Natural killer cell (primary cell): ENCODE measurements at regions not wholly inside any gene's neighbourhood (a gene's known extent, or its start where the extent isn't known, plus 50 kb on each side); places are given as distances from the start of the nearest gene placed in this dataset.

ENCODE experiments used
- ATAC-seq, 3 donors: fragments of 150-1000 bp in 2 of 3; fragments of 200-7000 bp in 1 of 3; cut with Tn5 transposase; 1 replicate in 1 of 3; 2 replicates in 2 of 3; pipeline ENCODE4 v1.10.0; 2021; ENCODE audit warnings: mild to moderate bottlenecking in 2 of 3, moderate library complexity in 2 of 3
- DNase-seq, 2 donors: peaks; one replicate each; pipeline versions ENCODE4 v3.0.0 to v3.0.0-alpha.2; 2013 to 2021; ENCODE audit warnings: mixed read lengths in 1 of 2
- H3K27ac ChIP-seq: one replicate; pipeline ENCODE4 v1.5.1; 2013; ENCODE audit warnings: mild to moderate bottlenecking, low read length
- H3K27me3 ChIP-seq: one replicate; pipeline ENCODE4 v1.6.1; 2013; ENCODE audit warnings: low read length; ENCODE audit not compliant: control insufficient read depth, insufficient read depth
- H3K36me3 ChIP-seq: one replicate; pipeline ENCODE4 v1.6.1; 2013; ENCODE audit warnings: low read length; ENCODE audit not compliant: control insufficient read depth, insufficient read depth
- H3K4me1 ChIP-seq: one replicate; pipeline ENCODE4 v1.6.1; 2013; ENCODE audit warnings: low read length; ENCODE audit not compliant: control insufficient read depth, insufficient read depth
- H3K4me3 ChIP-seq: one replicate; pipeline ENCODE4 v1.5.1; 2013; ENCODE audit warnings: low read length
- H3K9me3 ChIP-seq: one replicate; pipeline ENCODE4 v1.6.1; 2013; ENCODE audit warnings: low read length; ENCODE audit not compliant: control insufficient read depth, insufficient read depth
- H3K27ac Mint-ChIP-seq, 2 donors: one replicate each; pipeline ENCODE4 v1.8.0; 2022; ENCODE audit warnings: mild to moderate bottlenecking in 2 of 2, mixed read lengths in 2 of 2, moderate library complexity in 1 of 2
- H3K27me3 Mint-ChIP-seq, 2 donors: one replicate each; pipeline ENCODE4 v1.8.0; 2022; ENCODE audit warnings: low read depth in 2 of 2, mixed read lengths in 2 of 2
- H3K36me3 Mint-ChIP-seq: one replicate; pipeline ENCODE4 v1.8.0; 2022; ENCODE audit warnings: mixed read lengths
- H3K4me1 Mint-ChIP-seq, 2 donors: one replicate each; pipeline ENCODE4 v1.8.0; 2022; ENCODE audit warnings: mixed read lengths in 2 of 2
- H3K4me3 Mint-ChIP-seq: one replicate; pipeline ENCODE4 v1.8.0; 2022; ENCODE audit warnings: mild to moderate bottlenecking, moderate library complexity, mixed read lengths
- H3K9me3 Mint-ChIP-seq, 2 donors: one replicate each; pipeline ENCODE4 v1.8.0; 2022; ENCODE audit warnings: mixed read lengths in 2 of 2
- WGBS: methylation state at CpG from one replicate; pipeline ENCODE4 v1.1.7; 2013; ENCODE audit warnings: missing lambda C conversion rate; ENCODE audit not compliant: insufficient coverage; 5-methylcytosine and 5-hydroxymethylcytosine counted together
- intact Hi-C: fragments of 100-400 bp; cut with micrococcal nuclease; formaldehyde crosslinking; loops from one replicate; pipeline ENCODE4 v1.14.2; 2022
- TF ChIP-seq, protein P1 (sequence below): fragments of 200-600 bp; IDR thresholded peaks from one replicate; pipeline ENCODE4 v1.8.0; 2022; ENCODE audit warnings: antibody characterized with exemption

DNA sequence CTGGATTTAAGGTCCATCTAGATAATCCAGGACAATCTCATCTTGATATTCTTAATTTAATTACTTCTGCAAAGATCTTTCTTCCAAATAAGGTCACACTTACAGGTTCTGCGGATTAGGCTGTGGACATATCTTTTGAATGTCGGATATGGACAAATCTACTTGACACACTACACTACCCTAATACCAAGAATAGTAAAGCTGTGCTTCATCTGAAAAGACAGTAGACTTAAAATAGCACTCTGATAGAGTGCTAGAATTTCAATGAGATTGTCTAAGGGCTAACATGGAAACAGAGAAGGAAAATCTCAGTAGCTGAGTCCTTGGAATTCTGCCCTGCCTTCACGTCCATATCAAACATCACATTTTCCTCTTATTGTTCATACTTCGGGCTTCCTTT, 1238.0 kb downstream of the EPHA7 start:
- intact Hi-C loops = no loop called here

DNA sequence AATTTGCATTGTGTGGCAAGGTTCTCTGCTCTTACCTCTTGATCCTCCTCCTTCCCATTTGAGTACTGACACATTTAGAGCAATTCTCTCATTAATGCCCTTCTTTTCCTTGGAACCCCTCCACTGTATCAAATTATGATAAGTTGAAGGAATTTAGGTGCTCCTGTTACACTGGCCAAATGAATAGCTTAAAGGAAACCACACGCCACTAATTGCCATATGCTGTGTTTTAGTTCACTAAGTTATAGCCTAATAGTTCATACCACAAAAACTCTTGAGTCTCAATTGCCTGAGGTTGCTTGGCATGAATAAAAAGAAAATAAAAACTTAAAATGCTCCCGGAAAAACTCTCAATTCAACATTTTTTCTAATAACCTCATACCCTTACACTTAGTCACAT, 1239.3 kb downstream of the EPHA7 start:
- Histone ChIP-seq H3K4me3 (no peak overlapping the region), H3K27ac (no peak overlapping the region), H3K36me3 (no peaks in the 10 kb centered on the region), H3K4me1 (no peaks in the 10 kb centered on the region), H3K9me3 (no peaks in the 10 kb centered on the region), H3K27me3 (no peaks in the 10 kb centered on the region)
- ATAC-seq = no peak
- 94% methylated on average over 2 of the region's 2 CpGs for WGBS
- peaks cover 16 to 17% of the 10 kb centered on the region in 2 donors for H3K9me3 Mint-ChIP-seq
- no peaks in the 10 kb centered on the region for H3K36me3 Mint-ChIP-seq
- TF ChIP-seq, protein P1, sequence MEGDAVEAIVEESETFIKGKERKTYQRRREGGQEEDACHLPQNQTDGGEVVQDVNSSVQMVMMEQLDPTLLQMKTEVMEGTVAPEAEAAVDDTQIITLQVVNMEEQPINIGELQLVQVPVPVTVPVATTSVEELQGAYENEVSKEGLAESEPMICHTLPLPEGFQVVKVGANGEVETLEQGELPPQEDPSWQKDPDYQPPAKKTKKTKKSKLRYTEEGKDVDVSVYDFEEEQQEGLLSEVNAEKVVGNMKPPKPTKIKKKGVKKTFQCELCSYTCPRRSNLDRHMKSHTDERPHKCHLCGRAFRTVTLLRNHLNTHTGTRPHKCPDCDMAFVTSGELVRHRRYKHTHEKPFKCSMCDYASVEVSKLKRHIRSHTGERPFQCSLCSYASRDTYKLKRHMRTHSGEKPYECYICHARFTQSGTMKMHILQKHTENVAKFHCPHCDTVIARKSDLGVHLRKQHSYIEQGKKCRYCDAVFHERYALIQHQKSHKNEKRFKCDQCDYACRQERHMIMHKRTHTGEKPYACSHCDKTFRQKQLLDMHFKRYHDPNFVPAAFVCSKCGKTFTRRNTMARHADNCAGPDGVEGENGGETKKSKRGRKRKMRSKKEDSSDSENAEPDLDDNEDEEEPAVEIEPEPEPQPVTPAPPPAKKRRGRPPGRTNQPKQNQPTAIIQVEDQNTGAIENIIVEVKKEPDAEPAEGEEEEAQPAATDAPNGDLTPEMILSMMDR = no peak
- DNase-seq = no peak
- H3K4me3 Mint-ChIP-seq = no peak overlapping the region
- H3K27me3 Mint-ChIP-seq = no peaks in the 10 kb centered on the region
- intact Hi-C loops = no loop called here
- H3K4me1 Mint-ChIP-seq = no peaks in the 10 kb centered on the region
- H3K27ac Mint-ChIP-seq = no peak overlapping the region

More for the DNA sequence above, 1238.0 kb downstream of the EPHA7 start:
- no peak for DNase-seq
- TF ChIP-seq, protein P1 = no peak
- H3K27me3 Mint-ChIP-seq = no peaks in the 10 kb centered on the region
- H3K36me3 Mint-ChIP-seq = no peaks in the 10 kb centered on the region
- H3K27ac Mint-ChIP-seq = no peak overlapping the region
- no peaks in the 10 kb centered on the region for H3K4me1 Mint-ChIP-seq
- Histone ChIP-seq H3K9me3 (no peaks in the 10 kb centered on the region), H3K27ac (no peak overlapping the region), H3K4me3 (no peak overlapping the region), H3K36me3 (no peaks in the 10 kb centered on the region), H3K4me1 (no peaks in the 10 kb centered on the region), H3K27me3 (no peaks in the 10 kb centered on the region)
- no peak for ATAC-seq
- WGBS = 94% methylated on average over 2 of the region's 4 CpGs
- no peak overlapping the region for H3K4me3 Mint-ChIP-seq
- H3K9me3 Mint-ChIP-seq = peaks cover 13 to 14% of the 10 kb centered on the region in 2 donors

DNA sequence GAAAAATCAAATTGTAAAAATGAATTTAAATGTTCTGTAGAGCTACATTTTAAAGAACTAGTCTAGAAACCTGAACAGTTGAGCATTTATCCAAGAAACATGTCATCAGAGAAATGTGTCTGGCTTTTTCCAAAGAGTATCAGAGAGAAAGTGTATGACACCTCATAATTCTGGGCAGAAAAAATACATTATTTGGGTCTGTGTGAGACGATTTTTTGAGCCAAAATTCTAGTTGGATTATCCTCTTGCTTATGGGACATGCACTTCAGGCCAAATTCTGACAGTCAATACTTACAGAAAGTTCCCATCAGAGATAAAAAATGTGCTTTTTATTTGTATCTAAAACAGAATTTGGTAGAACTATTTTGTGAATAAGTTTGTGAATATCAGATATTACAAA, 1242.7 kb downstream of the EPHA7 start:
- 70% methylated on average over 1 of the region's 1 CpG for WGBS
- no peak for DNase-seq
- ATAC-seq = no peak
- TF ChIP-seq, protein P1 = no peak
- H3K27me3 ChIP-seq = no peaks in the 10 kb centered on the region
- Mint-ChIP-seq H3K9me3 (peaks cover 13 to 24% of the 10 kb centered on the region in 2 donors), H3K36me3 (no peaks in the 10 kb centered on the region), H3K4me3 (no peak overlapping the region), H3K4me1 (no peaks in the 10 kb centered on the region), H3K27me3 (no peaks in the 10 kb centered on the region), H3K27ac (no peak overlapping the region)
- intact Hi-C loops = no loop called here
- H3K27ac ChIP-seq = no peak overlapping the region
- peaks cover 3% of the 10 kb centered on the region for H3K9me3 ChIP-seq
- H3K36me3 ChIP-seq = no peaks in the 10 kb centered on the region
- H3K4me3 ChIP-seq = no peak overlapping the region
- no peaks in the 10 kb centered on the region for H3K4me1 ChIP-seq

DNA sequence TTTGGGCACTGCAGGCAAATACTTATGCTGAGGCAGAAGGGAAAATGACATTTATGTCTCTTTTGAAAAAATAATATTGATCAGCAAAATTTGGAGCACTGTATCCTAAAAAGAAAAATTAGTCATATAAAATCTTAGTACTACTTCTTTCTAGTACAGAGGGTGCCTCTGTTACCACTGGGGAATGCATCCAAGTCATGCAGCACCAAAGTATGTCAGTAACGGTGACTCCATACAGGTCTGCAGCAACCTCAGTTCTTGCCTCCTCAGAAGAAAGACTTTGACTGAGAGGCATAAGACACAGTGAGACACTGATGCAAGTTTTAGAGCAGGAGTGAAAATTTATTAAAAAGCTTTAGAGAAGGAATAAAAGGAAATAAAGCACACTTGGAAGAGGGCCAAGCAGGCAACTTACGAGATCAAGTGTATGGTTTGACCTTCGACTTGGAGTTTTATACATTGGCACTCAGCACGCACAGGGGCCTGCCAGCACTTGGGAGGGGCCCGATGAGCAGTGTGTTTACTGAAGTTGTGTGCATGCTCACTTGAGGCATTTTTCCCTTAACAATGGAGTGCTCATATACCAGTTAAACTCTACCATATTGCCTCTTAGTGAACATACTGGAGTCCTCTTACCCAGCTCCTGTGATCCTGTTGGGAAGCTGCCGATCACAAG, 1244.8 kb downstream of the EPHA7 start:
- no peak overlapping the region for H3K4me3 Mint-ChIP-seq
- H3K4me3 ChIP-seq = no peak overlapping the region
- DNase-seq (no peak), ATAC-seq (no peak)
- peaks cover 3% of the 10 kb centered on the region for H3K9me3 ChIP-seq
- H3K36me3 Mint-ChIP-seq = no peaks in the 10 kb centered on the region
- no peak overlapping the region for H3K27ac Mint-ChIP-seq
- TF ChIP-seq, protein P1 = no peak
- no peak overlapping the region for H3K27ac ChIP-seq
- no peaks in the 10 kb centered on the region for H3K27me3 Mint-ChIP-seq
- intact Hi-C loops = no loop called here
- H3K4me1 Mint-ChIP-seq = no peaks in the 10 kb centered on the region
- 88% methylated on average over 6 of the region's 6 CpGs for WGBS
- H3K4me1 ChIP-seq = no peaks in the 10 kb centered on the region
- H3K36me3 ChIP-seq = no peaks in the 10 kb centered on the region
- peaks cover 10 to 23% of the 10 kb centered on the region in 2 donors for H3K9me3 Mint-ChIP-seq
- H3K27me3 ChIP-seq = no peaks in the 10 kb centered on the region
